ENCODE measurements at regions not wholly inside any gene's neighbourhood (a gene's known extent, or its start where the extent isn't known, plus 50 kb on each side); places are given as distances from the start of the nearest gene placed in this dataset.

- TF ChIP-seq, protein P1, sequence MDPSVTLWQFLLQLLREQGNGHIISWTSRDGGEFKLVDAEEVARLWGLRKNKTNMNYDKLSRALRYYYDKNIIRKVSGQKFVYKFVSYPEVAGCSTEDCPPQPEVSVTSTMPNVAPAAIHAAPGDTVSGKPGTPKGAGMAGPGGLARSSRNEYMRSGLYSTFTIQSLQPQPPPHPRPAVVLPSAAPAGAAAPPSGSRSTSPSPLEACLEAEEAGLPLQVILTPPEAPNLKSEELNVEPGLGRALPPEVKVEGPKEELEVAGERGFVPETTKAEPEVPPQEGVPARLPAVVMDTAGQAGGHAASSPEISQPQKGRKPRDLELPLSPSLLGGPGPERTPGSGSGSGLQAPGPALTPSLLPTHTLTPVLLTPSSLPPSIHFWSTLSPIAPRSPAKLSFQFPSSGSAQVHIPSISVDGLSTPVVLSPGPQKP (IDR thresholded peaks at IDR 0.05; ENCODE audit: low read depth, low read length): no peak
- TF ChIP-seq MAX (IDR thresholded peaks at IDR 0.05) (no peak), POLR2A (IDR thresholded peaks at IDR 0.05; ENCODE audit: low read length) (no peak), SMC3 (IDR thresholded peaks at IDR 0.05) (no peak), RNF2 (IDR thresholded peaks at IDR 0.05; ENCODE audit: borderline replicate concordance, low read depth) (no peak), FOSL2 (IDR thresholded peaks at IDR 0.05) (no peak), FOSL2 (CRISPR knock-in tag; IDR thresholded peaks at IDR 0.05) (peak; percentile 34), HDAC2 (IDR thresholded peaks at IDR 0.05) (no peak), RARB (CRISPR knock-in tag; IDR thresholded peaks at IDR 0.05) (no peak), CTCF (IDR thresholded peaks at IDR 0.05) (no peak), KDM1A (IDR thresholded peaks at IDR 0.05; ENCODE audit: low read depth) (no peak), EP300 (IDR thresholded peaks at IDR 0.05) (no peak)
Measured at GRCh38 chr11:11748706-11749365, 92.9 kb upstream of the USP47 start.

Measured in A549 (cell line).